ENCODE measurements at regions not wholly inside any gene's neighbourhood (a gene's known extent, or its start where the extent isn't known, plus 50 kb on each side); places are given as distances from the start of the nearest gene placed in this dataset.
"Not testable (repeated sequence)": the region's sequence is repeated elsewhere in the genome, so short reads cannot be mapped to it uniquely, and the experiment has no call there.

DNA sequence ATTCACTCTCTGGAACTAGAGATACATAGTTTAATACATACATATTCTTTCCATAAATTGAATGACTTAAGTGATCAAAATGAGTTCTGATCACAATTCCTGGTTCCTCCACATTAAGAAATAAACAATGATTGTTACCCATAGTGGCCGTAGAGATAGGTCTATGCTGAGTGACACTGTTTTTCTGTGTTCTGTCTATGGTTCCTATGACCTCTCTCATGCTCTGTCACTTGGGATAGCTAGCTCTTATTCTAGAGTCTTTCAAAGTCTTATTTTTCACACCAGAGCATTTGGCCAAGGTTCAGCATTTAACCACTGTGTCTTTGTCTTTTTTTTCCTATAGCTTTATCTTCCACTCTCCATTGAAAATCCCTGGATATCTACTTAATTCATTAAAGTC is 132.4 kb downstream of the GOLGA6L6 start:
- TF ChIP-seq, protein P1, sequence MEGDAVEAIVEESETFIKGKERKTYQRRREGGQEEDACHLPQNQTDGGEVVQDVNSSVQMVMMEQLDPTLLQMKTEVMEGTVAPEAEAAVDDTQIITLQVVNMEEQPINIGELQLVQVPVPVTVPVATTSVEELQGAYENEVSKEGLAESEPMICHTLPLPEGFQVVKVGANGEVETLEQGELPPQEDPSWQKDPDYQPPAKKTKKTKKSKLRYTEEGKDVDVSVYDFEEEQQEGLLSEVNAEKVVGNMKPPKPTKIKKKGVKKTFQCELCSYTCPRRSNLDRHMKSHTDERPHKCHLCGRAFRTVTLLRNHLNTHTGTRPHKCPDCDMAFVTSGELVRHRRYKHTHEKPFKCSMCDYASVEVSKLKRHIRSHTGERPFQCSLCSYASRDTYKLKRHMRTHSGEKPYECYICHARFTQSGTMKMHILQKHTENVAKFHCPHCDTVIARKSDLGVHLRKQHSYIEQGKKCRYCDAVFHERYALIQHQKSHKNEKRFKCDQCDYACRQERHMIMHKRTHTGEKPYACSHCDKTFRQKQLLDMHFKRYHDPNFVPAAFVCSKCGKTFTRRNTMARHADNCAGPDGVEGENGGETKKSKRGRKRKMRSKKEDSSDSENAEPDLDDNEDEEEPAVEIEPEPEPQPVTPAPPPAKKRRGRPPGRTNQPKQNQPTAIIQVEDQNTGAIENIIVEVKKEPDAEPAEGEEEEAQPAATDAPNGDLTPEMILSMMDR (IDR thresholded peaks at IDR 0.05; ENCODE audit: insufficient read depth, low read length, poor library complexity, severe bottlenecking): no peak
- Histone ChIP-seq H3K27me3 (ENCODE audit: control insufficient read depth, insufficient read depth, low read length) (no peaks in the 10 kb centered on the region), H3K36me3 (ENCODE audit: control insufficient read depth, insufficient read depth, low read length) (no peaks in the 10 kb centered on the region), H3K4me3 (ENCODE audit: low read depth, low read length) (no peak overlapping the region)
- no peak for DNase-seq (ENCODE audit: low read depth)

DNA sequence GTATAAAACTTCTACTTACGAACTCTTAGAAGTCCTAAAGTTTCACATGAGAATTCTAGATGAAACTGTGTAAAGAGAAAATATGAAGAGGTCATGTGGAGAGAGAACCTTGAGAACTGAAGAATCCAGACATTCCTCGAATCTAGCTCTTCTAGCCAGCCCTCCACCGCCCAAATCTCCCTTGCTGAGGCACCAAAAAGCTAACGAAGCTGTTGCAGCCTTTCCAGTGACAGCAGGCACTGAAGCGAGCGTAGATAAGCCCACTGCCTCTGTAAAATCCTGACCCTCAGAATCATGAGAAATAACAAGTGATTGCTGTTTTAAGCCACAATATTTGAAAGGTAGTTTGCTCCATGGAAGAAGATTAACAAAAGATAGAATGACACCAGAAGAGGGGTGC is 134.0 kb downstream of the GOLGA6L6 start:
- Histone ChIP-seq H3K36me3 (ENCODE audit: control insufficient read depth, insufficient read depth, low read length) (no peaks in the 10 kb centered on the region), H3K27me3 (ENCODE audit: control insufficient read depth, insufficient read depth, low read length) (no peaks in the 10 kb centered on the region), H3K4me3 (ENCODE audit: low read depth, low read length) (no peak overlapping the region)
- DNase-seq (ENCODE audit: low read depth): no peak
- TF ChIP-seq, protein P1 (IDR thresholded peaks at IDR 0.05; ENCODE audit: insufficient read depth, low read length, poor library complexity, severe bottlenecking): no peak

DNA sequence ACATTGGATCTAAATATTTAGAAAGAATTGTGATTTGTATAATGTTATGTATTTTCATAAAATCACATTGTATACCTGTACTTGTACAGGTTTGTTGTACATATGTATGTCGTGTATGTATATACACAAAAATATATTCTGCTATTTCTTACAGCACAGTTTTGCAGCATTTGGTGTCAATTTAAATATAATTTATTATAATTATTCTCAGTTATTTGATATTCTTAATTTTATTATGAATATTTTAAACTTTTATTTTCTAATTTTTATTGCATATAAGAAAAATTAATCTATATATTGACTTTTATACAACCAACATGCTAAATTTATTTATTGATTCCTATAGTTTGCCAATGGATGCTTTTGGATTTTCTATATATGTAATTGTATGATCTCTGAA is 137.0 kb downstream of the GOLGA6L6 start:
- DNase-seq (ENCODE audit: low read depth); H3K4me3 ChIP-seq (ENCODE audit: low read depth, low read length); H3K27me3 ChIP-seq (ENCODE audit: control insufficient read depth, insufficient read depth, low read length); H3K36me3 ChIP-seq (ENCODE audit: control insufficient read depth, insufficient read depth, low read length): not testable (repeated sequence)

DNA sequence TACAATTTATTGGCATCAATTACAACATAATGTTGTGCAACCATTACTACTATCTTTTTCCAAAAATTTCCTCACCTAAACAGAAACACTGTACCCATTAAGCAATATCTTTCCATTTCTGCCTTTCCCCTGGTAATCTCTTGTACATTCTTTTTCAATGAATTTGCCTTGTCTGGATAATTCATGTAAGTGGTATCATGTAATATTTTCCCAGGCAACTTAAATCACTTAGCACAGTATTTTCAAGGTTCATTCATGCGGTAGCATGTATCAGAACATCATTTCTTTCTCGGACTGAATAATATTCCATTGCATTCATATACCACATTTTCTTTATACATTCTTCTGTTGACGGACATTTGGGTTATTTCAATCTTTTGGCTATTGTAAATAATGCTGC is 139.0 kb downstream of the GOLGA6L6 start:
- not testable (repeated sequence) for H3K36me3 ChIP-seq (ENCODE audit: control insufficient read depth, insufficient read depth, low read length); H3K4me3 ChIP-seq (ENCODE audit: low read depth, low read length); H3K27me3 ChIP-seq (ENCODE audit: control insufficient read depth, insufficient read depth, low read length); DNase-seq (ENCODE audit: low read depth)

DNA sequence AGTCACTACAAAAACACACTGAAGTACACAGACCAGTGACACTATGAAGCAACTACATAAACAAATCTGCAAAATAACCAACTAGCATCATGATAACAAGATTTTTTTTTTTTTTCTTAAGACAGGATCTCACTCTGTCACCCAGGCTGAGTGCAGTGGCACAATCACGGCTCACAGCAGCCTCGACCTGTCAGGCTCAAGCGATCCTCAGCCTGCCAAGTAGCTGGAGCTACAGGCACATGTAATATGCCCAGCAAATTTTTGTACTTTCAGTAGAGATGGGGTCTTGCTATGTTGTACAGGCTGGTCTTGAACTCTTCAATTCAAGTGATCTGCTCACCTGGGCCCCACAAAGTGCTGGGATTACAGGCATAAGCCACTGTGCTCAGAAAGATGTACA is 140.5 kb downstream of the GOLGA6L6 start:
- H3K4me3 ChIP-seq (ENCODE audit: low read depth, low read length); H3K27me3 ChIP-seq (ENCODE audit: control insufficient read depth, insufficient read depth, low read length); H3K36me3 ChIP-seq (ENCODE audit: control insufficient read depth, insufficient read depth, low read length); DNase-seq (ENCODE audit: low read depth): not testable (repeated sequence)

DNA sequence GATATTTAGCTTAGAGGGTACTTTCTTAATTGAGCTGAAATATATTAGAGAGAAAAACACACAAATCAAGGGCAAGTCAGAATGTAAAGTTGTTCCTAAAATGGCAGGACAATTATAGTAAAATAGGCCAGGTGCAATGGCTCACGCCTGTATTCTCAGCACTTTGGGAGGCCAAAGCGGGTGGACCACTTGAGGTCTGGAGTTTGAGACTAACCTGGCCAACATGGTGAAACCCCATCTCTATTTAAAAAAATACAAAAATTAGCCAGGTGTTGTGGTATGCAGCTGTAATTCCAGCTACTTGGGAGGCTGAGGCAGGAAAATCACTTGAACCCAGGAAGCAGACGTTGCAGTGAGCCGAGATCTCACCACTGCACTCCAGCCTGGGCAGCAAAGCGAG is 142.9 kb downstream of the GOLGA6L6 start:
- H3K27me3 ChIP-seq (ENCODE audit: control insufficient read depth, insufficient read depth, low read length); DNase-seq (ENCODE audit: low read depth); H3K36me3 ChIP-seq (ENCODE audit: control insufficient read depth, insufficient read depth, low read length); H3K4me3 ChIP-seq (ENCODE audit: low read depth, low read length): not testable (repeated sequence)

DNA sequence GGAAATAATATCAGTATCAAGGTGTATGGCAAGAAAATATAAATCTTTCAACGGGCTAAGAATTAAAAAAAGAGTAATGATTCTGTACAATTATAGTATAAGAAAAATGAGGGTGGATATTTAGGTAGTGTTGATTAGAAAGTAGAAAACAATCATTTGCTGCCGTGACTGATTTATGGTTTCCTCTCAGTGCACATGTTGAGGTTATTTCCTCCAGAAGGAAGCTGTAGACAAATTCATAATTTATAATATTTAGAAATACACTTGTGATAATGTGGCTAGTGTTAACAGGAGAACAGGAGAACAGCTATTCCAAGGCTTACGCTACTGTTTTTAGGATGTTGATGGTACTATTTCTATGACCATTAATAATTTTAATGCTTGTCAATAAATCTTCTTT is 153.4 kb downstream of the GOLGA6L6 start:
- H3K36me3 ChIP-seq (ENCODE audit: control insufficient read depth, insufficient read depth, low read length); H3K27me3 ChIP-seq (ENCODE audit: control insufficient read depth, insufficient read depth, low read length); H3K4me3 ChIP-seq (ENCODE audit: low read depth, low read length); DNase-seq (ENCODE audit: low read depth): not testable (repeated sequence)

DNA sequence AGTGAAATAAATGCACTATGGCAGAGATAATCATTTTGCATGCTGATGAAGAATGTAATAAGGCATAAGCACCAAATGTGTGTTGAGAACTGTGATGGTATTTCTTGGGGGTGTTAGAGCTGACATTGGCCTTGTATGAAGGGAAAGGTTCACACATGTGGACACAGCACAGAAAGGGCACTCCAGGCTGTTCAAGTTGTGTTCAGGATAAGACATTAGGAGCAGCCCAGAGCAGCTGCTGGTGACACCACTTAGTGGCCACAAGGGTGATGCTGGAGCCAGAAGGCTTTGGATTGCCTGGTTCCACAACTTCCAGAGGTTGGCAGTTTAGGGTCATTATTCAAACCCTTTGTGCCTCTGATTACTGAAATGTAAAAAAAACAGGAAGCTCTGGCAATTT is 155.4 kb downstream of the GOLGA6L6 start:
- TF ChIP-seq, protein P1 (IDR thresholded peaks at IDR 0.05; ENCODE audit: insufficient read depth, low read length, poor library complexity, severe bottlenecking): no peak
- Histone ChIP-seq H3K36me3 (ENCODE audit: control insufficient read depth, insufficient read depth, low read length) (no peaks in the 10 kb centered on the region), H3K27me3 (ENCODE audit: control insufficient read depth, insufficient read depth, low read length) (no peaks in the 10 kb centered on the region), H3K4me3 (ENCODE audit: low read depth, low read length) (no peak overlapping the region)
- DNase-seq (ENCODE audit: low read depth): no peak

DNA sequence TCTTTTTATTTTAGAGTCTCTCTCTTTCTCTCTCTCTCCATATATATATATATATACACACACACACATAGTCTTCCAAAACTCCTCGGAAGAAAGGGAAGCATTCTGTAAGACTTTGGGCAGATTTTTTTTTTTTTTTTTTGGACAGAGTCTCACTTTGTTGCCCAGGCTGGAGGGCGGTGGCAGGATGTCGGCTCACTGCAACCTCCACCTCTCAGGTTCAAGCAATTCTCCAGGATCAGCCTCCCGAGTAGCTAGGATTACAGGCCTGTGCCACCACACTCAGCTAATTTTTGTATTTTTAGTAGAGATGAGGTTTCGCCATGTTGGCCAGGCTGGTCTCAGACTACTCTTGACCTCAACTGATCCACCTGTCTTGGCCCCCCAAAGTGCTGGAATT is 161.4 kb downstream of the GOLGA6L6 start:
- not testable (repeated sequence) for H3K4me3 ChIP-seq (ENCODE audit: low read depth, low read length); H3K36me3 ChIP-seq (ENCODE audit: control insufficient read depth, insufficient read depth, low read length); DNase-seq (ENCODE audit: low read depth); H3K27me3 ChIP-seq (ENCODE audit: control insufficient read depth, insufficient read depth, low read length)
